ENCODE measurements at regions not wholly inside any gene's neighbourhood (a gene's known extent, or its start where the extent isn't known, plus 50 kb on each side); places are given as distances from the start of the nearest gene placed in this dataset.

DNA sequence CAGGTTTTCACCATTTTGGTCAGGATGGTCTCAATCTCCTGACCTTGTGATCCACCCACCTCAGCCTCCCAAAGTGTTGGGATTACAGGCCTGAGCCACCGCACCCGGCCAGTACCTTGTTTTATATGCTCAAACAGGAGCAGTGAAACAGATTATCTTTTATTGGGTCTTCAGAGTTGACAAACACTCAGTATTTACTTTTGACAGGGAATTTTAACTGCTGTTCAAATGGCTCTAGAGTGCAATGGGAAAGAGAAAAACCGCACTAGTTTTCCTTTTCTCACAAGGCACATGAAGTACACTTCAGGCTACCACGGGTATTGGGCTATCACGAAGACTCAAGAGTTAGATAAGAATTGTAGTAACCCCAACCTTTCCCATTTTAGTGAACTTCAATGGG lies 471.9 kb upstream of the DAB2 start:
- TF ChIP-seq, protein P1, sequence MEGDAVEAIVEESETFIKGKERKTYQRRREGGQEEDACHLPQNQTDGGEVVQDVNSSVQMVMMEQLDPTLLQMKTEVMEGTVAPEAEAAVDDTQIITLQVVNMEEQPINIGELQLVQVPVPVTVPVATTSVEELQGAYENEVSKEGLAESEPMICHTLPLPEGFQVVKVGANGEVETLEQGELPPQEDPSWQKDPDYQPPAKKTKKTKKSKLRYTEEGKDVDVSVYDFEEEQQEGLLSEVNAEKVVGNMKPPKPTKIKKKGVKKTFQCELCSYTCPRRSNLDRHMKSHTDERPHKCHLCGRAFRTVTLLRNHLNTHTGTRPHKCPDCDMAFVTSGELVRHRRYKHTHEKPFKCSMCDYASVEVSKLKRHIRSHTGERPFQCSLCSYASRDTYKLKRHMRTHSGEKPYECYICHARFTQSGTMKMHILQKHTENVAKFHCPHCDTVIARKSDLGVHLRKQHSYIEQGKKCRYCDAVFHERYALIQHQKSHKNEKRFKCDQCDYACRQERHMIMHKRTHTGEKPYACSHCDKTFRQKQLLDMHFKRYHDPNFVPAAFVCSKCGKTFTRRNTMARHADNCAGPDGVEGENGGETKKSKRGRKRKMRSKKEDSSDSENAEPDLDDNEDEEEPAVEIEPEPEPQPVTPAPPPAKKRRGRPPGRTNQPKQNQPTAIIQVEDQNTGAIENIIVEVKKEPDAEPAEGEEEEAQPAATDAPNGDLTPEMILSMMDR (IDR thresholded peaks at IDR 0.05; ENCODE audit: insufficient read depth, low read depth, low read length, missing control alignments) = no peak
- DNase-seq (ENCODE audit: low read depth) = no peak
- H3K4me3 ChIP-seq (ENCODE audit: low read length) = no peak overlapping the region

DNA sequence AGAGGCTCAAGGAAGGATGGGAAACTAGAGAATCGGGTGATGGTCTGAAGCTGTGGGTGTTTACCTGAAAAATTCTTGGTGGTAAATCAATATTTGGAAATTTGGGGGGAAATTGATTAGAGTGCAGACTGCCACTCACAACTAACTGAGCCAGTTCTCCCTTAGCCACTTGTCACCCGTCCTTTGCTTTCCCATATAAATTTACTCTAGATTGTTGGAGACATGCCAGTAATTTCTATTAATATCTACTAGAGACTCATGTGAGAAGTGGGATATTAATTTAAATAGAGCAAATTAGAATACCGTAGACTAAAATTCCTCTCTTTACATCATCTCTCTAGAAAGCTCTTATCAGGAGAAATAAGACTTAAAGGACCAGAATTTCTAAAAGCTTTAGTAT lies 471.3 kb upstream of the DAB2 start:
- no peak for DNase-seq (ENCODE audit: low read depth)
- TF ChIP-seq, protein P1 (IDR thresholded peaks at IDR 0.05; ENCODE audit: insufficient read depth, low read depth, low read length, missing control alignments) = no peak

DNA sequence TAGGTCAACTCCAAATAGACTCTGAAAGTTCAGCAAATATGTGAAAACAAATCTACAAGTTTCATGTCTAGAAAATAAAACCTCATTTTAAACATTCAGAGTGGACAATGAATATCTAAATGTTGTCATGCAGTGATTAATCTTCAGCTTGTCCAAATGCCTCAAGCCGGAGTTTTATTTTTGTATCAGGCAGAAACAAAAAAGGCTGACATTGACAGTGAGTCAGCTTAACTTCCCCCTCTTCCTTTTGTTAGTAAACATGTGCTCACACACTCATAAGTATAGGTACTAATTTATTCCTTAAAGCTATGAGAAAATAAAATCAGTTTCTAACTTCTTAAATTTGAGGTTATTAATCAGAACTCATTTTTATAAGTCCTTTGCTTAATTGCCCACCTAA lies 467.9 kb upstream of the DAB2 start:
- TF ChIP-seq, protein P1 (IDR thresholded peaks at IDR 0.05; ENCODE audit: insufficient read depth, low read depth, low read length, missing control alignments) = no peak
- DNase-seq (ENCODE audit: low read depth) = peak; percentile 80
- no peak overlapping the region for H3K4me3 ChIP-seq (ENCODE audit: low read length)

More for the DNA sequence above, 471.3 kb upstream of the DAB2 start:
- no peak overlapping the region for H3K4me3 ChIP-seq (ENCODE audit: low read length)

DNA sequence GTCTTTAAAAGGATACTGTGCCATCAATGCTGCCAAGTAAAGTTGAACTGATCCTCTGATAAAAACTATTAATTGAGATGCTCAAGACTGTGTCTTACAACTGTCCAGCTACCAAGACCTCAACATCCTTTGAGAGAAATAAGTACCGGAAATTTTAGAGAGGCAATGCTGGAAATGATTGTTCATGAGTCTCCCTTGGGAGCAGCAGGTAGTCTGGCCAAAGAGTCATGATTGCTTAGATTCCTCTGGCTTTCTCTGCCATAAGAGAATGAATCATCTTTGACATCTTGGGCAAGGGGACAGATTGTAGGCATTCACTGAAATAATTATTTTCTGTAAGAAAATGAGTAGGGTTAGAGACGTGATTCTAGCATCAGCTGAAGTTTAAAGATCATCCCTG lies 466.6 kb upstream of the DAB2 start:
- TF ChIP-seq, protein P1 (IDR thresholded peaks at IDR 0.05; ENCODE audit: insufficient read depth, low read depth, low read length, missing control alignments) = no peak
- peak; percentile 5 for DNase-seq (ENCODE audit: low read depth)
- H3K4me3 ChIP-seq (ENCODE audit: low read length) = no peak overlapping the region

DNA sequence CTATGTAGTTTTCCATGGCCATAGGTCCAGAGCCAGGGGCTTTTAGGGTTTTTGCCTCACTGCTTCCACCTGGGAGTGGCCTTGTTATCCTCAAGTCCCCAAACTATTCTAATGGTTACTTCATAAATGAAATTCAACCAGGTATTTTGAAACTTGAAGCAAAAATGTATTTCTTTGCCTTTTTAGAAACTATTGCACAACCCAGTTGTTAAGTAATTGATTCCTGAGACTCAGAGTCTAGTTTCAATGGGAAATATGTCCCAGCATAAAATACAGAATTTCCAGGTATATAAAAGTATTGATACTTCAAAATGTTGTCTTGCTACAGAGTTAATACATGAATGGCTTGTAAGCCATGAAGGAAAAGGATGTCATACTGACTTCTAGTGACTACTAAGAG lies 456.2 kb upstream of the DAB2 start:
- no peak for DNase-seq (ENCODE audit: low read depth)
- TF ChIP-seq, protein P1 (IDR thresholded peaks at IDR 0.05; ENCODE audit: insufficient read depth, low read depth, low read length, missing control alignments) = no peak

DNA sequence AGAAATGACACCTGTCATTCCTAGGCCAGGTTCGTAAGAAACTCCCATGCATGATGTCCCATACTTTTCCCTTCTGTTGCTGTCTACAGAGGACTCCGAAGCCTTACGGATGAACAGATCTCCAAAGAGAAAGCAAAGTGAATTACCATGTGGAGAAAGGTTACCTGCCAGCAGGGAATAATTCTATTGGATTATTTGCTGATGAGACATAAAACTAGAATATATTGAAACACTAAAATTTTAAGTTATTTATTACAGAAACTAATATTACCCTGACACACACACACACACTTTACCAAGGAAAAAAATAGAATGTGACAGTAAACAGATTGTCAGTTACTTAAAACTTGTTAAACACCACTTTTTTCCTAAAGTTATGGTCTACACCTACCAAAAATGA lies 452.7 kb upstream of the DAB2 start:
- TF ChIP-seq, protein P1 (IDR thresholded peaks at IDR 0.05; ENCODE audit: insufficient read depth, low read depth, low read length, missing control alignments) = no peak
- DNase-seq (ENCODE audit: low read depth) = no peak
- no peak overlapping the region for H3K4me3 ChIP-seq (ENCODE audit: low read length)

More for the DNA sequence above, 456.2 kb upstream of the DAB2 start:
- H3K4me3 ChIP-seq (ENCODE audit: low read length) = no peak overlapping the region

DNA sequence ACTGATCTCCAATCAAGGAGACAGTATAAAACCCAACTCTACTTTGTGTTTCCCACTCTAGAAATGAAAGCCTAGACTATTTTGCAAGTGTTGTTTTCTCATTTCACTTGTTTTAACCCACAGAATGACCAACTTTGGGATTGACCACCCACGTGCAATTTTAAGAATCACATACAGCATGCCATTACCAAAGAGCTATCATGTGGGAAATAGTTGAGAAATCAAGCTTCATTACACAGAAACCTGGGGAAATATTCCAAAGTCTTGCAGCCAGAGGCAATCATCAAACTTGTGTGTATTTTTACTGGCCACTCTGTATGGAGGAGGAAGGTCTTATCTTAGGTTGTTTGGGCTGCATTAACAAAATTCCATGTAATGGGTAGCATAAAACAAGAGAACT lies 451.4 kb upstream of the DAB2 start:
- no peak overlapping the region for H3K4me3 ChIP-seq (ENCODE audit: low read length)
- TF ChIP-seq, protein P1 (IDR thresholded peaks at IDR 0.05; ENCODE audit: insufficient read depth, low read depth, low read length, missing control alignments) = no peak
- DNase-seq (ENCODE audit: low read depth) = no peak
